ENCODE measurements at regions not wholly inside any gene's neighbourhood (a gene's known extent, or its start where the extent isn't known, plus 50 kb on each side); places are given as distances from the start of the nearest gene placed in this dataset.

DNA sequence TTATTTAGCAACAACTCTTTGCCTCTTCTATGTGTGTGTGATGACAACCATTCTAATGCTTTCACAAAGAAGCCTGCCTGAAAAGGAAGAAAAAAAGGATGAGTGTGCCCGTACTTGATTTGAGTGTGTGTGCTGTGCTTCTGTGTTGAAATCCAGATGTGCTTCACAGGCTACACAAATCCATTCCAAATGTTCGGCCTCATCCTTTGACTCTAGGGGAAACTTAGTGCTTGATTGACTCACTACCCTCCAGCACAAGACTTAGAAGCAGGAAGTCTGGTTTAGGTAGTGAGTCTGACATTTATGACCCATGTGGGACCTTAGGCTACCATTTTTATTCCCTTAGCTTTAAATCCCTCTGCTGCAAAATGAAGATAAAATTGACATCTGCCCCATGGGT is 108.8 kb upstream of the PLAAT1 start:
- TF ChIP-seq FOXA1 (IDR thresholded peaks at IDR 0.05): no peak
- no peak for TF ChIP-seq L3MBTL2 (conservative IDR thresholded peaks at IDR 0.05)
- no peak for TF ChIP-seq ZNF384 (IDR thresholded peaks at IDR 0.05)
- TF ChIP-seq ELF4 (IDR thresholded peaks at IDR 0.05): no peak
- TF ChIP-seq HDGF (IDR thresholded peaks at IDR 0.05; ENCODE audit: borderline replicate concordance): no peak
- TF ChIP-seq SUZ12 (IDR thresholded peaks at IDR 0.05): no peak
- no peak for TF ChIP-seq ARNT (IDR thresholded peaks at IDR 0.05)
- TF ChIP-seq TARDBP (IDR thresholded peaks at IDR 0.05): no peak
- TF ChIP-seq PKNOX1 (IDR thresholded peaks at IDR 0.05): no peak
- TF ChIP-seq SP1 (IDR thresholded peaks at IDR 0.05): no peak
- TF ChIP-seq NFRKB (IDR thresholded peaks at IDR 0.05): no peak
- TF ChIP-seq FOXM1 (IDR thresholded peaks at IDR 0.05; ENCODE audit: borderline replicate concordance): no peak
- no peak for TF ChIP-seq BHLHE40 (IDR thresholded peaks at IDR 0.05; ENCODE audit: borderline replicate concordance)

Data from HEK293T (cell line).